ENCODE measurements at regions not wholly inside any gene's neighbourhood (a gene's known extent, or its start where the extent isn't known, plus 50 kb on each side); places are given as distances from the start of the nearest gene placed in this dataset.
A peak's percentile ranks its signal among the peaks of the same experiment; 100 is the strongest.
"Not testable (repeated sequence)": the region's sequence is repeated elsewhere in the genome, so short reads cannot be mapped to it uniquely, and the experiment has no call there.

- Histone ChIP-seq H3K9ac (ENCODE audit: low read depth, low read length, poor library complexity, severe bottlenecking) (no peak overlapping the region), H3K79me2 (ENCODE audit: insufficient read depth, low read length) (no peaks in the 10 kb centered on the region), H3K27me3 (ENCODE audit: insufficient read depth, low read length, poor library complexity, severe bottlenecking) (no peaks in the 10 kb centered on the region), H3K4me3 (ENCODE audit: low read length, poor library complexity, severe bottlenecking) (no peak overlapping the region), H3K9me3 (ENCODE audit: insufficient read depth, low read depth, low read length) (no peaks in the 10 kb centered on the region), H3K9me2 (replicated peaks; ENCODE audit: low read depth, low read length) (no peaks in the 10 kb centered on the region), H3F3A (ENCODE audit: low read depth) (no peaks in the 10 kb centered on the region), H3K4me1 (ENCODE audit: insufficient read depth, low read length, poor library complexity, severe bottlenecking) (no peaks in the 10 kb centered on the region), H3K36me3 (ENCODE audit: insufficient read depth, low read length) (no peaks in the 10 kb centered on the region), H2AFZ (ENCODE audit: low read length) (no peak overlapping the region), H3K4me2 (ENCODE audit: low read depth, low read length, poor library complexity, severe bottlenecking) (no peak overlapping the region), H4K20me1 (ENCODE audit: insufficient read depth, low read length, poor library complexity, severe bottlenecking) (no peaks in the 10 kb centered on the region)
- TF ChIP-seq EZH2phosphoT487 (IDR thresholded peaks at IDR 0.05; ENCODE audit: borderline replicate concordance) = no peak
- no peak for TF ChIP-seq CTCF (conservative IDR thresholded peaks at IDR 0.05; ENCODE audit: low read length)
Observed at GRCh38 chr1:157198619-157199420, 60.6 kb upstream of the ETV3 start.

- Histone ChIP-seq H3K4me2 (ENCODE audit: low read depth, low read length, poor library complexity, severe bottlenecking) (no peak overlapping the region), H3K9me2 (replicated peaks; ENCODE audit: low read depth, low read length) (no peaks in the 10 kb centered on the region), H3K4me3 (ENCODE audit: low read length, poor library complexity, severe bottlenecking) (no peak overlapping the region), H3K79me2 (ENCODE audit: insufficient read depth, low read length) (no peaks in the 10 kb centered on the region), H3K36me3 (ENCODE audit: insufficient read depth, low read length) (no peaks in the 10 kb centered on the region), H3K27me3 (ENCODE audit: insufficient read depth, low read length, poor library complexity, severe bottlenecking) (no peaks in the 10 kb centered on the region), H3K4me1 (ENCODE audit: insufficient read depth, low read length, poor library complexity, severe bottlenecking) (peaks cover 3% of the 10 kb centered on the region), H3K9me3 (ENCODE audit: insufficient read depth, low read depth, low read length) (no peaks in the 10 kb centered on the region), H2AFZ (ENCODE audit: low read length) (no peak overlapping the region), H4K20me1 (ENCODE audit: insufficient read depth, low read length, poor library complexity, severe bottlenecking) (no peaks in the 10 kb centered on the region), H3F3A (ENCODE audit: low read depth) (no peaks in the 10 kb centered on the region), H3K9ac (ENCODE audit: low read depth, low read length, poor library complexity, severe bottlenecking) (no peak overlapping the region)
- TF ChIP-seq EZH2phosphoT487 (IDR thresholded peaks at IDR 0.05; ENCODE audit: borderline replicate concordance) (no peak), CTCF (conservative IDR thresholded peaks at IDR 0.05; ENCODE audit: low read length) (no peak)
Observed at GRCh38 chr1:157197906-157198435, 59.8 kb upstream of the ETV3 start.

GRCh38 chr1:157196670-157197456 lies 58.7 kb upstream of the ETV3 start:
- H4K20me1 ChIP-seq (ENCODE audit: insufficient read depth, low read length, poor library complexity, severe bottlenecking); H2AFZ ChIP-seq (ENCODE audit: low read length); H3K4me2 ChIP-seq (ENCODE audit: low read depth, low read length, poor library complexity, severe bottlenecking); H3K9me3 ChIP-seq (ENCODE audit: insufficient read depth, low read depth, low read length); H3F3A ChIP-seq (ENCODE audit: low read depth); H3K79me2 ChIP-seq (ENCODE audit: insufficient read depth, low read length); H3K27me3 ChIP-seq (ENCODE audit: insufficient read depth, low read length, poor library complexity, severe bottlenecking); H3K9ac ChIP-seq (ENCODE audit: low read depth, low read length, poor library complexity, severe bottlenecking); H3K4me1 ChIP-seq (ENCODE audit: insufficient read depth, low read length, poor library complexity, severe bottlenecking); H3K36me3 ChIP-seq (ENCODE audit: insufficient read depth, low read length); H3K9me2 ChIP-seq (replicated peaks; ENCODE audit: low read depth, low read length); H3K4me3 ChIP-seq (ENCODE audit: low read length, poor library complexity, severe bottlenecking): not testable (repeated sequence)
- TF ChIP-seq CTCF (conservative IDR thresholded peaks at IDR 0.05; ENCODE audit: low read length) = peak; percentile 47

All from Loucy (cell line).